Stimulated activated CD8-positive, alpha-beta memory T cell treated with anti-CD3 and anti-CD28 coated beads, Interleukin-15, amount 100 ng/mL, for 48 hours (primary cell): ENCODE measurements at regions not wholly inside any gene's neighbourhood (a gene's known extent, or its start where the extent isn't known, plus 50 kb on each side); places are given as distances from the start of the nearest gene placed in this dataset.
"Not testable (repeated sequence)": the region's sequence is repeated elsewhere in the genome, so short reads cannot be mapped to it uniquely, and the experiment has no call there.

Experiments
- DNase-seq, 2 donors: peaks; one replicate each; pipeline ENCODE4 v3.0.0-alpha.2; 2020; ENCODE audit warnings: low read depth in 2 of 2

GRCh38 chr6:21771626-21772320, 178.2 kb downstream of the SOX4 start:
- DNase-seq: no peak

GRCh38 chr6:21772477-21772876, 178.9 kb downstream of the SOX4 start:
- DNase-seq: no peak

- DNase-seq: no peak
Measured at GRCh38 chr6:21772884-21773575, 179.5 kb downstream of the SOX4 start.

GRCh38 chr6:21773576-21773968, 180.0 kb downstream of the SOX4 start:
- DNase-seq: no peak

- DNase-seq: no peak
Measured at GRCh38 chr6:21777846-21778245, 184.3 kb downstream of the SOX4 start.

- no peak for DNase-seq
Measured at GRCh38 chr6:21780141-21780540, 186.6 kb downstream of the SOX4 start.

GRCh38 chr6:21780679-21781078, 187.1 kb downstream of the SOX4 start:
- no peak for DNase-seq

GRCh38 chr6:21781128-21781527, 187.6 kb downstream of the SOX4 start:
- no peak for DNase-seq

- DNase-seq: no peak
Measured at GRCh38 chr6:21785164-21785563, 191.6 kb downstream of the SOX4 start.

- no peak for DNase-seq
Measured at GRCh38 chr6:21791056-21791455, 197.5 kb downstream of the SOX4 start.

GRCh38 chr6:21791581-21791980, 198.0 kb downstream of the SOX4 start:
- no peak for DNase-seq

- no peak for DNase-seq
Measured at GRCh38 chr6:21792177-21792576, 198.6 kb downstream of the SOX4 start.

GRCh38 chr6:21796979-21797378, 203.4 kb downstream of the SOX4 start:
- DNase-seq: not testable (repeated sequence)

- DNase-seq: no peak
Measured at GRCh38 chr6:21798468-21798867, 204.9 kb downstream of the SOX4 start.

- no peak for DNase-seq
Measured at GRCh38 chr6:21800330-21800729, 206.8 kb downstream of the SOX4 start.

- DNase-seq: no peak
Measured at GRCh38 chr6:21800948-21801438, 207.4 kb downstream of the SOX4 start.

- no peak for DNase-seq
Measured at GRCh38 chr6:21801446-21802174, 208.1 kb downstream of the SOX4 start.

- no peak for DNase-seq
Measured at GRCh38 chr6:21802175-21802822, 208.7 kb downstream of the SOX4 start.

- DNase-seq: no peak
Measured at GRCh38 chr6:21804941-21805610, 211.5 kb downstream of the SOX4 start.

- DNase-seq: no peak
Measured at GRCh38 chr6:21807299-21808044, 213.9 kb downstream of the SOX4 start.

GRCh38 chr6:21808045-21808470, 214.5 kb downstream of the SOX4 start:
- no peak for DNase-seq
